T-helper 1 cell treated with Interleukin-12 subunit alpha and Interleukin-12 subunit beta and Interleukin-4 antibody, amounts not matched to agents 30 μg/mL and 1 μg/mL, for 36 hours (primary cell): ENCODE measurements at regions not wholly inside any gene's neighbourhood (a gene's known extent, or its start where the extent isn't known, plus 50 kb on each side); places are given as distances from the start of the nearest gene placed in this dataset.
"Not testable (repeated sequence)": the region's sequence is repeated elsewhere in the genome, so short reads cannot be mapped to it uniquely, and the experiment has no call there.

Source experiments
- H3K27ac Mint-ChIP-seq: one replicate; pipeline ENCODE4 v1.8.0; 2021; ENCODE audit warnings: mild to moderate bottlenecking, mixed read lengths
- H3K27me3 Mint-ChIP-seq: one replicate; pipeline ENCODE4 v1.8.0; 2021; ENCODE audit warnings: low read depth, mixed read lengths
- H3K36me3 Mint-ChIP-seq: one replicate; pipeline ENCODE4 v1.8.0; 2021; ENCODE audit warnings: low read depth, mixed read lengths
- H3K4me1 Mint-ChIP-seq: one replicate; pipeline ENCODE4 v1.8.0; 2021; ENCODE audit warnings: low read depth, mixed read lengths
- H3K4me3 Mint-ChIP-seq: one replicate; pipeline ENCODE4 v1.8.0; 2021; ENCODE audit warnings: mild to moderate bottlenecking, moderate library complexity, mixed read lengths
- H3K9me3 Mint-ChIP-seq: one replicate; pipeline ENCODE4 v1.8.0; 2021; ENCODE audit warnings: mixed read lengths

DNA sequence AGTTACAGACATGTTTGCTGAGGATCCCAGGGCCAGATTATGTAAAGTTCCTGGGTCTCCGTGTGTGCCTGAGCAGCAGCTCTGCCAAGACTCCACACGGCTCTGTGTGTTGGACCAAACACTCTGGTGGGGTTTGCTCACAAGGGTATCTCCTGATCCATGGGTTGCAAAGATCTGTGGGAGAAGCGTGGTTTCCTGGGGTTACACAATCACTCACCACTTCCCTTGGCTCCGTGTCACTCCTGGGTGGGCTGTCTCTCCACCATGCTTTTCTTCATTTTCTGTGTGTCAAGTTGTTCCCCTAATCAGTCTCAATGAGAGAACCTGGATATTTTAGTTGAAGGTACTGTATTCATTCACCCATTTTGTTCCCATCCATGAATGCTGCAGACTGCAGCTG is 1088.8 kb downstream of the FSCB start:
- Mint-ChIP-seq H3K4me3 (no peak overlapping the region), H3K9me3 (peaks cover 40% of the 10 kb centered on the region), H3K4me1 (no peaks in the 10 kb centered on the region), H3K27me3 (no peaks in the 10 kb centered on the region), H3K27ac (no peak overlapping the region), H3K36me3 (no peaks in the 10 kb centered on the region)

DNA sequence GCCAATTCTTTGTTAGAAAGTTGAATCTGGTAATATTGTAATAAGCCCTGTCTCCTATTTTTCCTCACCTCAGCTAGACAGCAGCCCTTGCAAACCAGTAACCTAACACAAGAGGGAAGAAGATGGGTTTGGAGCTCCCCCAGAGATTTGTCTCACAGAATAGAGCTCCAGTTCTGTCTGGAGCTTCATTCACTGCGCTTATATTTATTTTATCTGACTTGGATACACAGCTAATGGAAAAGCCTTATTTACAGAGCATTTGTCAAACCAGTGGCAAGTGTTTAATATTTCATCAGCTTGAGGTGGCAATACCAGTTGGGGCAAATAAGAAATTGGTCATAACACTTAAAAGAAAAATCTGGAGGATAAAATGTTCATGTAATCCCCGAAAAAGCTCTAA is 1094.0 kb downstream of the FSCB start:
- Mint-ChIP-seq H3K27me3 (no peaks in the 10 kb centered on the region), H3K36me3 (no peaks in the 10 kb centered on the region), H3K9me3 (peaks cover 21% of the 10 kb centered on the region), H3K27ac (no peak overlapping the region), H3K4me3 (no peak overlapping the region), H3K4me1 (no peaks in the 10 kb centered on the region)

- Mint-ChIP-seq H3K9me3 (peaks cover 18% of the 10 kb centered on the region), H3K4me1 (no peaks in the 10 kb centered on the region)
These were observed 1095.2 kb downstream of the FSCB start for GRCh38 chr14:43411841-43412240.

GRCh38 chr14:43410631-43411030 is 1096.5 kb downstream of the FSCB start:
- H3K4me3 Mint-ChIP-seq: no peak overlapping the region
- peaks cover 12% of the 10 kb centered on the region for H3K9me3 Mint-ChIP-seq
- no peaks in the 10 kb centered on the region for H3K36me3 Mint-ChIP-seq
- no peaks in the 10 kb centered on the region for H3K4me1 Mint-ChIP-seq
- H3K27me3 Mint-ChIP-seq: no peaks in the 10 kb centered on the region
- no peak overlapping the region for H3K27ac Mint-ChIP-seq

More at GRCh38 chr14:43411841-43412240, 1095.2 kb downstream of the FSCB start:
- no peaks in the 10 kb centered on the region for H3K36me3 Mint-ChIP-seq
- H3K4me3 Mint-ChIP-seq: no peak overlapping the region
- H3K27ac Mint-ChIP-seq: no peak overlapping the region
- no peaks in the 10 kb centered on the region for H3K27me3 Mint-ChIP-seq

DNA sequence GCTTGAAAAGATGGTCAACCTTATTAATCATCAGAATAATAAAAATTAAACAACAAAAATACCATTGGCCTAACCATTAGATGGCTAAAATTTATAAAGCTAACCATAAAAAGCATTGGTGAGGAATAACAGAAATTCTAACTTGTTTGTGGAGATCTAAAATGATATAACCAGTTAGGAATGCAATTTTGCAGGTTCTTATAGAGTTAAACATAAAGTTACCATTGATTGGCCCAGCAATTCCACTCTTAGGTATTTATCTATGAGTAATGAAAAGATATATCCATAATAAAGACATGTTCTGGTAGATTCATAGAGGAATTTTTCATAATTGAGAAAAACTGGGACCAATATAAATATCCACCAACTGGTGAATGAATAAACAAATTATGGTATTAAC is 1098.6 kb downstream of the FSCB start:
- peaks cover 18% of the 10 kb centered on the region for H3K9me3 Mint-ChIP-seq
- no peaks in the 10 kb centered on the region for H3K4me1 Mint-ChIP-seq
- H3K4me3 Mint-ChIP-seq: no peak overlapping the region
- H3K27ac Mint-ChIP-seq: no peak overlapping the region
- no peaks in the 10 kb centered on the region for H3K36me3 Mint-ChIP-seq
- no peaks in the 10 kb centered on the region for H3K27me3 Mint-ChIP-seq

DNA sequence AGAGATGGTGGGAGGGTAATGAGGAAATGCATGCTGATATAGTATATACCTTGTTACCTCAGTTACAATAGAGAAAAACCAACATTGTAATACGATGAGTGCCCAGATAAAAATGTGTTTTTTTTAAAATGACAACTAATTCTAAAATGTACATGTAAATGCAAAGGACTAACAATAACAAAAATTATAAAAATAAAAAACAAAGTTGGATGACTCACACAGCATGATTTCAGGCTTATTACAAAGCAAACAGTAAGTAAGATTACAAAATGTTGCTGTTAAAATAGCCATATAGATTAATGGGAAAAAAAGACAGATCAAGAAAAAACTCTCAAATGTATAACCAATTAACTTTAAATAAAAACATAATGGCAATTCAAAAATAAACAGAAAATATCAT is 1099.4 kb downstream of the FSCB start:
- H3K4me1 Mint-ChIP-seq: no peaks in the 10 kb centered on the region
- H3K27ac Mint-ChIP-seq: no peak overlapping the region
- H3K36me3 Mint-ChIP-seq: no peaks in the 10 kb centered on the region
- no peaks in the 10 kb centered on the region for H3K27me3 Mint-ChIP-seq
- peaks cover 14% of the 10 kb centered on the region for H3K9me3 Mint-ChIP-seq
- H3K4me3 Mint-ChIP-seq: no peak overlapping the region

- H3K36me3 Mint-ChIP-seq: no peaks in the 10 kb centered on the region
- H3K9me3 Mint-ChIP-seq: peaks cover 14% of the 10 kb centered on the region
- no peak overlapping the region for H3K27ac Mint-ChIP-seq
- H3K4me1 Mint-ChIP-seq: no peaks in the 10 kb centered on the region
- no peaks in the 10 kb centered on the region for H3K27me3 Mint-ChIP-seq
- H3K4me3 Mint-ChIP-seq: no peak overlapping the region
These were observed 1100.2 kb downstream of the FSCB start for GRCh38 chr14:43406931-43407330.

DNA sequence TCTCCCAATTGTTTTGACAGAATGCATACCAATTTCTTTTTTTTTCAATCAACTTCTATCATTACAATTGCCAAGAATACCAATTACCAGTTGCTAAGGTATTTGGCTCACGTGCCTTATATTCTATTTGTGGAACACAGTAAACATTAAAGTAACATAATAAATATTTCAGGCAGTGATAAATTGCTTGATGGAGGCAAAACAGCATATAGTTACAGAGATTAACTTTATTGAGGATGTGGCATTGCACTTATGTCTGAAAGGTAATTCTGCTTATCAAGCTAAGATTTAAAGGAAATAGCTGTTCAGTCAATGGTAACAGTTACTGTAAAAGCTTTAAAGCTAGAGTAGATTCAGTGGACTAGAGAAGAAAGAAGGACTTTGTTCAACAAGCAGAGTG is 1107.8 kb downstream of the FSCB start:
- Mint-ChIP-seq H3K4me3 (no peak overlapping the region), H3K36me3 (no peaks in the 10 kb centered on the region), H3K9me3 (peaks cover 15% of the 10 kb centered on the region), H3K27me3 (no peaks in the 10 kb centered on the region), H3K4me1 (no peaks in the 10 kb centered on the region), H3K27ac (no peak overlapping the region)

DNA sequence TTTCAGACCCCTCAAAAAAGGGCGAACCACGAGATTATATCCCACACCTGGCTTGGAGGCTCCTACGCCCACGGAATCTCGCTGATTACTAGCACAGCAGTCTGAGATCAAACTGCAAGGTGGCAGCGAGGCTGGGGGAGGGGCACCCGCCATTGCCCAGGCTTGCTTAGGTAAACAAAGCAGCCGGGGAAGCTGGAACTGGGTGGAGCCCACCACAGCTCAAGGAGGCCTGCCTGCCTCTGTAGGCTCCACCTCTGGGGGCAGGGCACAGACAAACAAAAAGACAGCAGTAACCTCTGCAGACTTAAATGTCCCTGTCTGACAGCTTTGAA is 1136.6 kb downstream of the FSCB start:
- not testable (repeated sequence) for H3K27me3 Mint-ChIP-seq, H3K4me3 Mint-ChIP-seq, H3K27ac Mint-ChIP-seq, H3K4me1 Mint-ChIP-seq, H3K36me3 Mint-ChIP-seq
- H3K9me3 Mint-ChIP-seq: peaks cover 19% of the 10 kb centered on the region

GRCh38 chr14:43369710-43370564 is 1137.1 kb downstream of the FSCB start:
- no peak overlapping the region for H3K27ac Mint-ChIP-seq
- H3K9me3 Mint-ChIP-seq: peaks cover 19% of the 10 kb centered on the region
- H3K36me3 Mint-ChIP-seq: no peaks in the 10 kb centered on the region
- H3K4me1 Mint-ChIP-seq: no peaks in the 10 kb centered on the region
- H3K27me3 Mint-ChIP-seq: no peaks in the 10 kb centered on the region
- no peak overlapping the region for H3K4me3 Mint-ChIP-seq

DNA sequence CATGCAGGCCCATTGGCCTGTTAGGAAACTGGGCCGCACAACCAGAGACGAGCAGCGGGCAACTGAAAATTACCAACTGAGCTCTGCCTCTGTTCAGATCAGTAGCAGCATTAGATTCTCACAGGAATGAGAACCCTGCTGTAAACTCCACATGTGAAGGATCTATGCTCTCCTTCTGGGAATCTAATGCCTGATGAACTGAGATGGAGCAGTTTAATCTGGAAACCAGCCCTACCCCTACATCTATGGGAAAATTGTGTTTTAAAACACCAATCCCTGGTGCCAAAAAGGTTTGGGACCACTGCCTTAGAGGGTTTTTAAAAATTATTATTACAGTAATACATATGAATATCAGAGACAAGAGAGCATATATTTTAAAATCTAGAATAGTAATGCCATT is 1144.5 kb downstream of the FSCB start:
- no peak overlapping the region for H3K27ac Mint-ChIP-seq
- no peaks in the 10 kb centered on the region for H3K4me1 Mint-ChIP-seq
- H3K4me3 Mint-ChIP-seq: no peak overlapping the region

DNA sequence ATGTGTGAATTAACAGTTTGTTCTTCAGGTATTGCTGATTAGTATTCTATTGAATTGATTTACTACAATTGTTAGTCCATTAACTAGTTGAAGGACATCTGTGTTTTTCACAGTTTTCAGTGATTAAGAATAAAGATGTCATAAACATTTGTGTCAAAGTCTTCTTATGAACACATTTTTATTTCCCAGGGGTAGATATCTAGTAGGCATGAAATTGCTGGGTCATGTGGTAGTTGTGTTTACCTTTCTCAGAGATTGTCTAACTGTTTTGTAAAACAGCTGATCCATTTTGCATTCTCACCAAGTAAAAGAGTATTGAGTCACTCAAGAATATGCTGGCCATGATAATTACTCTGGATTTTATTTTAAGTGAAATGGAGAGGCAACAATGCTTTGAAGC is 1145.3 kb downstream of the FSCB start:
- Mint-ChIP-seq H3K27me3 (no peaks in the 10 kb centered on the region), H3K36me3 (no peaks in the 10 kb centered on the region), H3K4me3 (no peak overlapping the region), H3K4me1 (no peaks in the 10 kb centered on the region), H3K27ac (no peak overlapping the region), H3K9me3 (peaks cover 12% of the 10 kb centered on the region)

More for the DNA sequence above, 1144.5 kb downstream of the FSCB start:
- H3K9me3 Mint-ChIP-seq: peaks cover 13% of the 10 kb centered on the region
- no peaks in the 10 kb centered on the region for H3K27me3 Mint-ChIP-seq
- H3K36me3 Mint-ChIP-seq: no peaks in the 10 kb centered on the region

- H3K27ac Mint-ChIP-seq: no peak overlapping the region
- no peaks in the 10 kb centered on the region for H3K27me3 Mint-ChIP-seq
- no peaks in the 10 kb centered on the region for H3K4me1 Mint-ChIP-seq
- H3K36me3 Mint-ChIP-seq: no peaks in the 10 kb centered on the region
- H3K4me3 Mint-ChIP-seq: no peak overlapping the region
- H3K9me3 Mint-ChIP-seq: peaks cover 18% of the 10 kb centered on the region
These were observed 1146.8 kb downstream of the FSCB start for GRCh38 chr14:43360239-43360638.

GRCh38 chr14:43359317-43359716 is 1147.8 kb downstream of the FSCB start:
- H3K36me3 Mint-ChIP-seq: no peaks in the 10 kb centered on the region
- no peaks in the 10 kb centered on the region for H3K27me3 Mint-ChIP-seq
- H3K9me3 Mint-ChIP-seq: peaks cover 20% of the 10 kb centered on the region
- H3K4me1 Mint-ChIP-seq: no peaks in the 10 kb centered on the region
- H3K4me3 Mint-ChIP-seq: no peak overlapping the region
- no peak overlapping the region for H3K27ac Mint-ChIP-seq

DNA sequence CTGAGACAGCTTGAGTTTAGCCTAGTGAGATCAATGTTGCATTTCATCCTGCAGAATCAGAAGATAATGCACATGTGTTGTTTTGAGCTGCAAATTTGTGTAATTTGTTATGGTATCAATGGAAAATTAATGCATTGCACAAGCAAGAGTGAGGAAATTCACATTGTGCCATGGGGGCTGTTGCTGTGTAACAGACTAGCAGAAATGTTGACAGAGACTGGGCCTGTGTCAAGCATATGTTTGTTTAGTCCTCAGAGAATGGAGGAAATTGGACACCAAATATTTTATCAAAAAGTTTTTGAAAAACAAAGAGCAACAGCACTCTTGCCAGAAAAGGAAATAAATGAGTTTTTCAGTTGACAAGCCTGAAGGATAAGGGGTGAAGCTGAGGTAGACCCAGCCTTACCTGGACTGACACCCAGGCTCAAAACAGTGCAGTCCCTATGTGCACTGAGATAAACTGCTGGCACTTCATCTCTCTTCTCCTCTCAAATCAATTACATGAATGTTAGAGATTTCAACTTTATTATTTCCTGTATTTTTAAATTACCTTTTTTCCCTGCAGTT is 1150.0 kb downstream of the FSCB start:
- Mint-ChIP-seq H3K4me3 (no peak overlapping the region), H3K4me1 (no peaks in the 10 kb centered on the region), H3K36me3 (no peaks in the 10 kb centered on the region), H3K9me3 (peaks cover 20% of the 10 kb centered on the region), H3K27ac (no peak overlapping the region), H3K27me3 (no peaks in the 10 kb centered on the region)
